ENCODE measurements at regions not wholly inside any gene's neighbourhood (a gene's known extent, or its start where the extent isn't known, plus 50 kb on each side); places are given as distances from the start of the nearest gene placed in this dataset.

GRCh38 chr1:30508611-30509010 is 214.8 kb downstream of the MATN1 start:
- H3K4me3 ChIP-seq (ENCODE audit: control insufficient read depth, low read depth, low read length), result no peak overlapping the region
- TF ChIP-seq, protein P1, sequence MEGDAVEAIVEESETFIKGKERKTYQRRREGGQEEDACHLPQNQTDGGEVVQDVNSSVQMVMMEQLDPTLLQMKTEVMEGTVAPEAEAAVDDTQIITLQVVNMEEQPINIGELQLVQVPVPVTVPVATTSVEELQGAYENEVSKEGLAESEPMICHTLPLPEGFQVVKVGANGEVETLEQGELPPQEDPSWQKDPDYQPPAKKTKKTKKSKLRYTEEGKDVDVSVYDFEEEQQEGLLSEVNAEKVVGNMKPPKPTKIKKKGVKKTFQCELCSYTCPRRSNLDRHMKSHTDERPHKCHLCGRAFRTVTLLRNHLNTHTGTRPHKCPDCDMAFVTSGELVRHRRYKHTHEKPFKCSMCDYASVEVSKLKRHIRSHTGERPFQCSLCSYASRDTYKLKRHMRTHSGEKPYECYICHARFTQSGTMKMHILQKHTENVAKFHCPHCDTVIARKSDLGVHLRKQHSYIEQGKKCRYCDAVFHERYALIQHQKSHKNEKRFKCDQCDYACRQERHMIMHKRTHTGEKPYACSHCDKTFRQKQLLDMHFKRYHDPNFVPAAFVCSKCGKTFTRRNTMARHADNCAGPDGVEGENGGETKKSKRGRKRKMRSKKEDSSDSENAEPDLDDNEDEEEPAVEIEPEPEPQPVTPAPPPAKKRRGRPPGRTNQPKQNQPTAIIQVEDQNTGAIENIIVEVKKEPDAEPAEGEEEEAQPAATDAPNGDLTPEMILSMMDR (IDR thresholded peaks at IDR 0.05; ENCODE audit: control insufficient read depth, insufficient read depth, low read depth, low read length, missing control alignments), result no peak

DNA sequence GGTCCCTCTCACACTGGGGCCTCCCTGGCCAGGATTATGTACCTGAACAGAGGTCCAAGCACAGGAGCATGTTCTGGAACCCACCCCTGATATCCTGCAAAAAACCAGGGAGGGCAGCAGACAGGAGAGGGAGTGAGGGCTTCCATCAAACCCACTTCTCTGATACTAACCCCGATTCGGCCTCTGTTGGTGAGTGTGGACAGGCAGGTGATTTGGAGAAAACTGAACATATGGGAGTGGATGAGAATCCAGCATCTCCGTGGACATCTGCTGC is 215.3 kb downstream of the MATN1 start:
- TF ChIP-seq, protein P1 (IDR thresholded peaks at IDR 0.05; ENCODE audit: control insufficient read depth, insufficient read depth, low read depth, low read length, missing control alignments), result no peak
- H3K4me3 ChIP-seq (ENCODE audit: control insufficient read depth, low read depth, low read length), result no peak overlapping the region
- DNase-seq (ENCODE audit: low read depth), result no peak

More at GRCh38 chr1:30508611-30509010, 214.8 kb downstream of the MATN1 start:
- no peak for DNase-seq (ENCODE audit: low read depth)

GRCh38 chr1:30507401-30508174 is 215.8 kb downstream of the MATN1 start:
- no peak overlapping the region for H3K4me3 ChIP-seq (ENCODE audit: control insufficient read depth, low read depth, low read length)
- DNase-seq (ENCODE audit: low read depth), result no peak
- TF ChIP-seq, protein P1 (IDR thresholded peaks at IDR 0.05; ENCODE audit: control insufficient read depth, insufficient read depth, low read depth, low read length, missing control alignments), result no peak

DNA sequence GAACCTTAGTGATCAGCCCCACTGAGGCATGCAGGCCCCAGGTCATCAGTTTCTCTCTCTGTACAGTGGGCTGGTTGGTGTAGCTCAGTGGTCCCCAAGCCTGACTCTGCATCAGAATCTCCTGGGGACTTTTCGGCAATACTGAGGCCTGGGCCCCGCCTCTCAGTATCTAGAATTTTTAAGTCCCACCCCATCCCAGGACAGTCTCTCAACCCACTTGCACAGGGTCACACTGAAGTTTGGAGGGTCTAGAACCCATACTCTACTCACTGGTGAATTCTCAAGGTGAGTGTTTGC is 216.4 kb downstream of the MATN1 start:
- H3K4me3 ChIP-seq (ENCODE audit: control insufficient read depth, low read depth, low read length), result no peak overlapping the region
- TF ChIP-seq, protein P1 (IDR thresholded peaks at IDR 0.05; ENCODE audit: control insufficient read depth, insufficient read depth, low read depth, low read length, missing control alignments), result no peak
- no peak for DNase-seq (ENCODE audit: low read depth)

DNA sequence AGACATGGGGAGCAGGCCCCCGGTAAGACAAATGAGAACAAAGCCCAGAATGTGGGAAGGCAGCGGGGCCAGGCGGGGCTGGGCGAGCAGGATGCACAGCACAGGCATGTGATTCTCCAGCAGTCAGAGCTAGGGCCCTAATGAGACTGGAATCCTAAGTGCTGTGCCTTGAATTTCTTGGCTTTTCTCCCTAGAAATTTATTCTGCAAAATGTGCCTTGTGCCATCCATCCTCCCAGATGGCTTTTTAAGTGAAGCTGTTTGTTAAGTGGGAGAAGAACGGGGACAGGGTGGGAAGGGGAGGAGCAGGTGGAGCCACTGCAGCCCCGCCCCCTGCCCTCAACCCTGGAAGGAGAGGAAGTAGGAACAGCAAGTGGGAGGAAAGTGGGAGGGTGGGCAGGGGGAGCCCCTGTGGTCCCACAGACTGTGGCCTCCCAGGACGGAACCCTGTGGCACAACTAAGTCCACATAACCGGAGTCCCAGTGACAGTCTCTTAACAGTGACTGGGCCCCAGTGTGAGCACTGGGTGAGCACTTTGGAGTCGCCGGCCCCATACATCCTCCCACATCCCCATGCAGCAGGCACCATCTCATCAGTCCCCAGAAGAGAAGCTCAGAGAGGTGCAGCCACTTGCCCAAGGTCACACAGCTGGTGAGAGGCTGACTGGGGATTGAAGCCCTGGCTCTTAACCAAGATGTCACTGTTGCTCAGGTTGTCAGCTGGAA is 216.9 kb downstream of the MATN1 start:
- H3K4me3 ChIP-seq (ENCODE audit: control insufficient read depth, low read depth, low read length), result no peak overlapping the region
- TF ChIP-seq, protein P1 (IDR thresholded peaks at IDR 0.05; ENCODE audit: control insufficient read depth, insufficient read depth, low read depth, low read length, missing control alignments), result no peak
- DNase-seq (ENCODE audit: low read depth), result no peak

- DNase-seq (ENCODE audit: low read depth), result no peak
- TF ChIP-seq, protein P1 (IDR thresholded peaks at IDR 0.05; ENCODE audit: control insufficient read depth, insufficient read depth, low read depth, low read length, missing control alignments), result no peak
- H3K4me3 ChIP-seq (ENCODE audit: control insufficient read depth, low read depth, low read length), result no peak overlapping the region
Measured at GRCh38 chr1:30505853-30506252, 217.5 kb downstream of the MATN1 start.

All from AG09309 (cell line).